ENCODE measurements at regions not wholly inside any gene's neighbourhood (a gene's known extent, or its start where the extent isn't known, plus 50 kb on each side); places are given as distances from the start of the nearest gene placed in this dataset.

DNA sequence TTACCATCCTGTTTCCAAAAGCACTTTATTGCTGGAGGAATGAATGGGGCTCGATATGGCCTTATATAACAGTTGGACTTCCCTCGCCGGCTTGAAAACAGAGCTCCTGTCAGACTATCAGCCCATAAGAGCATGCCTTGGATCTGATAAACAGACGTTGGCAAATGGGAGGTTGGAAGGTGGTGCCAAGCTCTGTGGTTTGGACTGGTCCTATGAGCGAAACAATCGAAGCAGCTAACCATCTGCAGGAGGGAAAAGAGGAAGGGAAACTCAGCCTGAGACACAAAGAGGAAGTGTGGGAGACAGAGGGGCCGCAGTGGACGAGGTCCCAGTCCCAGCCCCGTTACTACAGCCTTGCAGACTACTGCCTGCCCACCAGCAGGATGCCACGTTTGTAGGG, 92.9 kb downstream of the TFAP2C start:
- TF ChIP-seq EZH2 (IDR thresholded peaks at IDR 0.05; ENCODE audit: low read length, unreplicated experiment): no peak
- TF ChIP-seq CTCF (conservative IDR thresholded peaks at IDR 0.05; ENCODE audit: low read depth, low read length): no peak
- TF ChIP-seq EZH2phosphoT487 (IDR thresholded peaks at IDR 0.05; ENCODE audit: borderline replicate concordance, low read length): no peak

Measured in PC-3 (cell line).